Lower leg skin (tissue), 3 donors: ENCODE measurements at regions not wholly inside any gene's neighbourhood (a gene's known extent, or its start where the extent isn't known, plus 50 kb on each side); places are given as distances from the start of the nearest gene placed in this dataset.

Source experiments
- CTCF ChIP-seq, 3 donors: fragments of 450-650 bp; IDR thresholded peaks; one replicate each; pipeline ENCODE4 v1.5.1; 2016; ENCODE audit warnings: antibody characterized with exemption in 3 of 3, mild to moderate bottlenecking in 3 of 3, moderate library complexity in 2 of 3
- POLR2A ChIP-seq, 2 donors: fragments of 450-650 bp; IDR thresholded peaks; one replicate each; pipeline ENCODE4 v1.6.1; 2016 to 2017; ENCODE audit warnings: antibody characterized with exemption in 2 of 2, mild to moderate bottlenecking in 1 of 2, moderate library complexity in 1 of 2

- TF ChIP-seq POLR2A (IDR thresholded peaks at IDR 0.05) (no peak), CTCF (IDR thresholded peaks at IDR 0.05) (no peak)
These were observed 722.6 kb downstream of the LRRIQ3 start for GRCh38 chr1:73475316-73475870.
